GM23338 (cell line): ENCODE measurements at regions not wholly inside any gene's neighbourhood (a gene's known extent, or its start where the extent isn't known, plus 50 kb on each side); places are given as distances from the start of the nearest gene placed in this dataset.

Experiments used
- ATAC-seq: fragments of 200-7000 bp; cut with Tn5 transposase; 3 replicates; pipeline ENCODE4 v1.9.1; 2020
- DNase-seq: peaks from one replicate; pipeline ENCODE4 v3.0.0-alpha.2; 2015; ENCODE audit warnings: low spot score
- H2AFZ ChIP-seq: fragments of 200-600 bp; sonication (generic); 2 replicates; pipeline ENCODE4 v1.8.0; 2016; ENCODE audit warnings: antibody characterized with exemption, mild to moderate bottlenecking, moderate library complexity
- H3F3A ChIP-seq: fragments of 200-600 bp; sonication (generic); replicated peaks from 2 replicates; pipeline ENCODE4 v1.8.0; 2017; ENCODE audit warnings: antibody characterized with exemption, mixed run types, low read depth
- H3K27ac ChIP-seq: fragments of 200-600 bp; sonication (generic); 2 replicates; pipeline ENCODE4 v1.6.1; 2016; ENCODE audit warnings: low read depth
- H3K27me3 ChIP-seq: fragments of 200-600 bp; sonication (generic); 2 replicates; pipeline ENCODE4 v1.8.0; 2016; ENCODE audit warnings: mild to moderate bottlenecking, mixed run types, moderate library complexity; ENCODE audit not compliant: insufficient read depth
- H3K36me3 ChIP-seq: fragments of 200-600 bp; sonication (generic); 2 replicates; pipeline ENCODE4 v1.8.0; 2016; ENCODE audit warnings: mild to moderate bottlenecking; ENCODE audit not compliant: insufficient read depth
- H3K4me1 ChIP-seq: fragments of 200-600 bp; sonication (generic); 2 replicates; pipeline ENCODE4 v1.8.0; 2016; ENCODE audit warnings: mild to moderate bottlenecking, moderate library complexity; ENCODE audit not compliant: insufficient read depth
- H3K4me2 ChIP-seq: fragments of 200-600 bp; sonication (generic); 2 replicates; pipeline ENCODE4 v1.7.1; 2017; ENCODE audit warnings: mixed run types
- H3K4me3 ChIP-seq: fragments of 200-600 bp; sonication (generic); 2 replicates; pipeline ENCODE4 v1.6.1; 2016; ENCODE audit warnings: mixed run types
- H3K79me2 ChIP-seq: fragments of 200-600 bp; sonication (generic); replicated peaks from 2 replicates; pipeline ENCODE4 v1.8.0; 2017; ENCODE audit warnings: mild to moderate bottlenecking; ENCODE audit not compliant: insufficient read depth
- H3K9me2 ChIP-seq: fragments of 200-600 bp; sonication (generic); 2 replicates; pipeline ENCODE4 v1.8.0; 2017; ENCODE audit not compliant: insufficient read depth
- H4K20me1 ChIP-seq: fragments of 200-600 bp; sonication (generic); replicated peaks from 2 replicates; pipeline ENCODE4 v1.8.0; 2017; ENCODE audit warnings: mild to moderate bottlenecking; ENCODE audit not compliant: insufficient read depth
- H3K27ac Mint-ChIP-seq: 2 replicates; pipeline ENCODE4 v1.8.0; 2020; ENCODE audit warnings: inconsistent platforms, mild to moderate bottlenecking, moderate library complexity, mixed read lengths
- H3K27me3 Mint-ChIP-seq: 3 replicates; pipeline ENCODE4 v1.8.0; 2022; ENCODE audit warnings: low read depth, mild to moderate bottlenecking, moderate library complexity, mixed read lengths, inconsistent platforms; ENCODE audit not compliant: insufficient read depth, poor library complexity
- H3K36me3 Mint-ChIP-seq: 3 replicates; pipeline ENCODE4 v1.8.0; 2021; ENCODE audit warnings: low read depth, mild to moderate bottlenecking, inconsistent platforms, moderate library complexity, mixed read lengths
- H3K4me1 Mint-ChIP-seq: 3 replicates; pipeline ENCODE4 v1.8.0; 2020; ENCODE audit warnings: mild to moderate bottlenecking, inconsistent platforms, mixed read lengths
- H3K4me3 Mint-ChIP-seq: 3 replicates; pipeline ENCODE4 v1.8.0; 2021; ENCODE audit warnings: moderate library complexity, mild to moderate bottlenecking, inconsistent platforms, mixed read lengths
- H3K9me3 Mint-ChIP-seq: 3 replicates; pipeline ENCODE4 v1.8.0; 2020; ENCODE audit warnings: moderate library complexity, mild to moderate bottlenecking, inconsistent platforms, mixed read lengths
- CREB1 ChIP-seq: fragments of 250-450 bp; sonication (Bioruptor Pico); IDR thresholded peaks from 2 replicates; pipeline ENCODE4 v1.5.0; 2020; ENCODE audit warnings: low read depth, mild to moderate bottlenecking, moderate library complexity
- CTCF ChIP-seq, 2 experiments: fragments of 200-600 bp in 1 of 2; sonication (generic) in 1 of 2; conservative IDR thresholded peaks; 2 replicates each; pipeline versions ENCODE4 v1.5.1 to v1.6.1; 2016 to 2017; ENCODE audit warnings: antibody characterized with exemption in 2 of 2, low read depth in 2 of 2, mild to moderate bottlenecking in 2 of 2, moderate library complexity in 1 of 2
- JUNB ChIP-seq: IDR thresholded peaks from one replicate; pipeline ENCODE4 v1.6.1; 2016; ENCODE audit warnings: antibody characterized with exemption; ENCODE audit not compliant: unreplicated experiment
- POLR2AphosphoS5 ChIP-seq: IDR thresholded peaks from 2 replicates; pipeline ENCODE4 v1.6.1; 2016; ENCODE audit warnings: antibody characterized with exemption, low read depth
- STAT1 ChIP-seq: IDR thresholded peaks from one replicate; pipeline ENCODE4 v1.6.1; 2016; ENCODE audit warnings: antibody characterized with exemption; ENCODE audit not compliant: unreplicated experiment
- ZNF331 ChIP-seq: fragments of 250-450 bp; sonication (Bioruptor Pico); IDR thresholded peaks from 2 replicates; pipeline ENCODE4 v1.5.0; 2020; ENCODE audit warnings: low read depth, mild to moderate bottlenecking, moderate library complexity
- TF ChIP-seq, protein P1 (sequence below): IDR thresholded peaks from 2 replicates; pipeline ENCODE4 v1.6.1; 2016; ENCODE audit warnings: antibody characterized with exemption

DNA sequence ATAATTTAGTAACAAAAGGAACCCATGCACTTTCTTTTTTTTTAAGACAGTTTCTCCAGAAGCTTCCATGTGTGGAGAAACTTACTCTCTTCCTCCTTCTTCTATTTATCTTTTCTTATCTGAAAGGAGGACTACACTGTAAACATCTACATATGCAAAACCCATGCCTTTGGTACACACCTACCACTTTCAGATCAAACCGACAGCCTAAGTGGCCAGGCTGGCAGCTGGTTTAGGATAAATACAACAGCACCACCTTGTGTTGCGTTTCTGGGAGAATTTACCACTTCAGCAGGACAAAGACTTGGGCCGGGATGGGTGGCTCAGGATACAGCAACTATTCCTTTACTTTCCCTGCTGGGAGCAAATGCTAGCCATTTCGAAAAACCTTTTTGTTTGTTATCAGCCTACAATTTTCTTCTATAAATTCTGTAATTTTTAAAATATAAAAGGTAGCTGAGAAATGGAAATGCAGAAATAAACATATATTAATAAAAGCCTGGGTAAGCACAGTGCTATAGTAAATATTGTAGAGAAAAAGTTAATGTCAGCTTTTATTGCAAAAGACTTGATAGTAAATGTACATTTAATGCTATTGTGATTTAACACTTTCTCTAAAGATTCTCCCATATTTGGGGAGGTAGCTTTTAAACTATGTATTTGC, 94.0 kb upstream of the RFC3 start:
- no peak overlapping the region for H3K27ac ChIP-seq
- H3K4me1 ChIP-seq = no peaks in the 10 kb centered on the region
- no peaks in the 10 kb centered on the region; the same call in 2 of the 3 replicates for H3K36me3 Mint-ChIP-seq
- H3K27ac Mint-ChIP-seq = no peak overlapping the region; the same call in 1 of the 2 replicates
- H3K4me1 Mint-ChIP-seq = peaks cover 7% of the 10 kb centered on the region; the same call in 2 of the 3 replicates
- H3K9me3 Mint-ChIP-seq = no peaks in the 10 kb centered on the region
- no peaks in the 10 kb centered on the region for H4K20me1 ChIP-seq
- H3K27me3 ChIP-seq = no peaks in the 10 kb centered on the region
- no peaks in the 10 kb centered on the region for H3K79me2 ChIP-seq
- TF ChIP-seq ZNF331 (CRISPR knock-in tag) = no peak
- TF ChIP-seq, protein P1, sequence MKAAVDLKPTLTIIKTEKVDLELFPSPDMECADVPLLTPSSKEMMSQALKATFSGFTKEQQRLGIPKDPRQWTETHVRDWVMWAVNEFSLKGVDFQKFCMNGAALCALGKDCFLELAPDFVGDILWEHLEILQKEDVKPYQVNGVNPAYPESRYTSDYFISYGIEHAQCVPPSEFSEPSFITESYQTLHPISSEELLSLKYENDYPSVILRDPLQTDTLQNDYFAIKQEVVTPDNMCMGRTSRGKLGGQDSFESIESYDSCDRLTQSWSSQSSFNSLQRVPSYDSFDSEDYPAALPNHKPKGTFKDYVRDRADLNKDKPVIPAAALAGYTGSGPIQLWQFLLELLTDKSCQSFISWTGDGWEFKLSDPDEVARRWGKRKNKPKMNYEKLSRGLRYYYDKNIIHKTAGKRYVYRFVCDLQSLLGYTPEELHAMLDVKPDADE = no peak
- no peak for TF ChIP-seq STAT1
- peak; percentile 86 to 96 for TF ChIP-seq CTCF (conservative IDR thresholded peaks at IDR 0.05; ENCODE audit: low read depth in 2 of 2)
- TF ChIP-seq POLR2AphosphoS5 = no peak
- no peak for TF ChIP-seq JUNB
- H3K4me2 ChIP-seq = no peak overlapping the region
- no peak overlapping the region for H3K4me3 Mint-ChIP-seq
- H2AFZ ChIP-seq = no peak overlapping the region; the same call in 1 of the 2 replicates
- no peaks in the 10 kb centered on the region for H3K36me3 ChIP-seq
- no peaks in the 10 kb centered on the region for H3K9me2 ChIP-seq
- no peaks in the 10 kb centered on the region for H3F3A ChIP-seq
- H3K27me3 Mint-ChIP-seq = no peaks in the 10 kb centered on the region
- ATAC-seq = peak; percentile 100
- peak; percentile 93 for DNase-seq
- H3K4me3 ChIP-seq = no peak overlapping the region

DNA sequence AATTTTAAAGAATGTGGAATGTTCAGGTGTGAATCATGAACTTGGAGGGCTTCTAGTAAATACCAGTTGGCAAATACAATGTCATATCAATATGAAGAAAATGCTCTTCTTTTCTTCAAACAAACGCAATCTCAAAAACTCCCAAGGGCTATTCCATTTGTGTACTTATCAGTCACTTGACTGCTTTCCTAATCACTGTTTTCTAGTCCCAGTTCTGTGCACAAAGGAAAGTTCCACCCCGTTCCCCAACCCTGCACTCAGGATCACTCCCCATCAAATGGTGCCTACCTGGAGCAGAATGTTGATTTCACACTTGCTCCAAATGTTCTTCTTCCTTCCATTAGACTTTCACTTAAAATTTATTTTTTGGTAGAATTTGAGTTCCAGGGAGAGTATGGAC, 92.6 kb upstream of the RFC3 start:
- no peaks in the 10 kb centered on the region for H3K36me3 Mint-ChIP-seq
- ATAC-seq = no peak
- peaks cover 7% of the 10 kb centered on the region; the same call in 2 of the 3 replicates for H3K4me1 Mint-ChIP-seq

More for the DNA sequence above, 92.6 kb upstream of the RFC3 start:
- Mint-ChIP-seq H3K4me3 (no peak overlapping the region), H3K27me3 (no peaks in the 10 kb centered on the region), H3K9me3 (no peaks in the 10 kb centered on the region), H3K27ac (no peak overlapping the region)
- Histone ChIP-seq H3K27ac (no peak overlapping the region), H3K36me3 (no peaks in the 10 kb centered on the region), H4K20me1 (no peaks in the 10 kb centered on the region), H3K4me1 (no peaks in the 10 kb centered on the region), H3K79me2 (no peaks in the 10 kb centered on the region), H3K9me2 (no peaks in the 10 kb centered on the region), H3K27me3 (no peaks in the 10 kb centered on the region), H3K4me3 (no peak overlapping the region), H3F3A (no peaks in the 10 kb centered on the region), H3K4me2 (no peak overlapping the region), H2AFZ (no peak overlapping the region)
- TF ChIP-seq CREB1 (CRISPR knock-in tag) = no peak
- no peak for TF ChIP-seq ZNF331 (CRISPR knock-in tag)
- no peak for TF ChIP-seq STAT1
- no peak for DNase-seq
